ENCODE measurements at regions not wholly inside any gene's neighbourhood (a gene's known extent, or its start where the extent isn't known, plus 50 kb on each side); places are given as distances from the start of the nearest gene placed in this dataset.

DNA sequence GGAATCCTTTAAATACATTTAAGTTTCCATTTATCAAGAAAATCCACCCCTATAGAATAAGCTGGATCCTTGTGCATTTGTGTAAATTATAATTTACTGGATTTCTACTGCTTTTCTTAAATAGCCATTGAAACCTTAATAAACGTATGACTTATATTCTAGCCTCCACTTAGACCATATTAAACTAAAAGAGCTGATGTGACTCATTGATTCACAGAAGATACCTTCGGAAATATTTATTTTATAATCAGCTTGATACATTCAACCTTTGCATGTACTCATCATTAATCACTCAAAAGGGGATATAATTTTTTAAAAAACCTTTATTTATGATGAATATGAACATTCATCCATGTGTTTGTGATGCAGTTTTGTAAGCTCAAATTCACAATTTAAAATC is 136.3 kb downstream of the SPRY2 start:
- TF ChIP-seq SIN3A (IDR thresholded peaks at IDR 0.05; ENCODE audit: low read depth, low read length) (no peak), POLR2A (IDR thresholded peaks at IDR 0.05; ENCODE audit: low read depth, low read length) (no peak), MXI1 (IDR thresholded peaks at IDR 0.05; ENCODE audit: low read depth, low read length) (no peak), CEBPB (IDR thresholded peaks at IDR 0.05; ENCODE audit: borderline replicate concordance in 1 of 2, low read depth in 2 of 2, low read length in 2 of 2) (no peak), EZH2 (IDR thresholded peaks at IDR 0.05; ENCODE audit: borderline replicate concordance, control insufficient read depth, low read depth, low read length) (no peak), ZNF274 (IDR thresholded peaks at IDR 0.05; ENCODE audit: insufficient read depth, insufficient read length) (no peak), HDAC2 (IDR thresholded peaks at IDR 0.05) (no peak)
- TF ChIP-seq, protein P1, sequence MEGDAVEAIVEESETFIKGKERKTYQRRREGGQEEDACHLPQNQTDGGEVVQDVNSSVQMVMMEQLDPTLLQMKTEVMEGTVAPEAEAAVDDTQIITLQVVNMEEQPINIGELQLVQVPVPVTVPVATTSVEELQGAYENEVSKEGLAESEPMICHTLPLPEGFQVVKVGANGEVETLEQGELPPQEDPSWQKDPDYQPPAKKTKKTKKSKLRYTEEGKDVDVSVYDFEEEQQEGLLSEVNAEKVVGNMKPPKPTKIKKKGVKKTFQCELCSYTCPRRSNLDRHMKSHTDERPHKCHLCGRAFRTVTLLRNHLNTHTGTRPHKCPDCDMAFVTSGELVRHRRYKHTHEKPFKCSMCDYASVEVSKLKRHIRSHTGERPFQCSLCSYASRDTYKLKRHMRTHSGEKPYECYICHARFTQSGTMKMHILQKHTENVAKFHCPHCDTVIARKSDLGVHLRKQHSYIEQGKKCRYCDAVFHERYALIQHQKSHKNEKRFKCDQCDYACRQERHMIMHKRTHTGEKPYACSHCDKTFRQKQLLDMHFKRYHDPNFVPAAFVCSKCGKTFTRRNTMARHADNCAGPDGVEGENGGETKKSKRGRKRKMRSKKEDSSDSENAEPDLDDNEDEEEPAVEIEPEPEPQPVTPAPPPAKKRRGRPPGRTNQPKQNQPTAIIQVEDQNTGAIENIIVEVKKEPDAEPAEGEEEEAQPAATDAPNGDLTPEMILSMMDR (IDR thresholded peaks at IDR 0.05 in 2 of 3, conservative IDR thresholded peaks at IDR 0.05 in 1 of 3; ENCODE audit: control insufficient read depth in 2 of 3, extremely low read depth in 1 of 3, insufficient read depth in 1 of 3, low read depth in 3 of 3, low read length in 3 of 3), result no peak
- TF ChIP-seq, protein P2, sequence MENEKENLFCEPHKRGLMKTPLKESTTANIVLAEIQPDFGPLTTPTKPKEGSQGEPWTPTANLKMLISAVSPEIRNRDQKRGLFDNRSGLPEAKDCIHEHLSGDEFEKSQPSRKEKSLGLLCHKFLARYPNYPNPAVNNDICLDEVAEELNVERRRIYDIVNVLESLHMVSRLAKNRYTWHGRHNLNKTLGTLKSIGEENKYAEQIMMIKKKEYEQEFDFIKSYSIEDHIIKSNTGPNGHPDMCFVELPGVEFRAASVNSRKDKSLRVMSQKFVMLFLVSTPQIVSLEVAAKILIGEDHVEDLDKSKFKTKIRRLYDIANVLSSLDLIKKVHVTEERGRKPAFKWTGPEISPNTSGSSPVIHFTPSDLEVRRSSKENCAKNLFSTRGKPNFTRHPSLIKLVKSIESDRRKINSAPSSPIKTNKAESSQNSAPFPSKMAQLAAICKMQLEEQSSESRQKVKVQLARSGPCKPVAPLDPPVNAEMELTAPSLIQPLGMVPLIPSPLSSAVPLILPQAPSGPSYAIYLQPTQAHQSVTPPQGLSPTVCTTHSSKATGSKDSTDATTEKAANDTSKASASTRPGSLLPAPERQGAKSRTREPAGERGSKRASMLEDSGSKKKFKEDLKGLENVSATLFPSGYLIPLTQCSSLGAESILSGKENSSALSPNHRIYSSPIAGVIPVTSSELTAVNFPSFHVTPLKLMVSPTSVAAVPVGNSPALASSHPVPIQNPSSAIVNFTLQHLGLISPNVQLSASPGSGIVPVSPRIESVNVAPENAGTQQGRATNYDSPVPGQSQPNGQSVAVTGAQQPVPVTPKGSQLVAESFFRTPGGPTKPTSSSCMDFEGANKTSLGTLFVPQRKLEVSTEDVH (IDR thresholded peaks at IDR 0.05; ENCODE audit: low read depth, partially characterized antibody), result no peak

Measured in GM12878 (cell line).